Activated CD4-positive, alpha-beta T cell treated with anti-CD3 and anti-CD28 coated beads, Interleukin-2, amount 10 ng/mL, durations not matched to agents 24 days and 14 days (primary cell): ENCODE measurements at regions not wholly inside any gene's neighbourhood (a gene's known extent, or its start where the extent isn't known, plus 50 kb on each side); places are given as distances from the start of the nearest gene placed in this dataset.
A peak's percentile ranks its signal among the peaks of the same experiment; 100 is the strongest.

Experiments
- DNase-seq: peaks from one replicate; pipeline ENCODE4 v3.0.0; 2022
- H3K27ac Mint-ChIP-seq: one replicate; pipeline ENCODE4 v1.8.0; 2022; ENCODE audit warnings: mild to moderate bottlenecking, mixed read lengths
- H3K27me3 Mint-ChIP-seq: one replicate; pipeline ENCODE4 v1.8.0; 2022; ENCODE audit warnings: mixed read lengths
- H3K36me3 Mint-ChIP-seq: one replicate; pipeline ENCODE4 v1.8.0; 2022; ENCODE audit warnings: low read depth, mild to moderate bottlenecking, mixed read lengths
- H3K4me1 Mint-ChIP-seq: one replicate; pipeline ENCODE4 v1.8.0; 2021; ENCODE audit warnings: mixed read lengths
- H3K4me3 Mint-ChIP-seq: one replicate; pipeline ENCODE4 v1.8.0; 2022; ENCODE audit warnings: mild to moderate bottlenecking, moderate library complexity, mixed read lengths
- H3K9me3 Mint-ChIP-seq: one replicate; pipeline ENCODE4 v1.8.0; 2021; ENCODE audit warnings: mixed read lengths
- intact Hi-C: fragments of 100-400 bp; cut with micrococcal nuclease; formaldehyde crosslinking; loops from one replicate; pipeline ENCODE4 v1.15.1; 2023

GRCh38 chr2:8148260-8149006 lies 533.4 kb upstream of the ID2 start:
- no peaks in the 10 kb centered on the region for H3K27me3 Mint-ChIP-seq
- H3K27ac Mint-ChIP-seq = no peak overlapping the region
- intact Hi-C loops = no loop called here
- H3K9me3 Mint-ChIP-seq = peaks cover 16% of the 10 kb centered on the region
- no peak overlapping the region for H3K4me3 Mint-ChIP-seq
- peaks cover 3% of the 10 kb centered on the region for H3K36me3 Mint-ChIP-seq
- no peak for DNase-seq
- peaks cover 20% of the 10 kb centered on the region for H3K4me1 Mint-ChIP-seq

- DNase-seq = no peak
- Mint-ChIP-seq H3K27ac (no peak overlapping the region), H3K27me3 (no peaks in the 10 kb centered on the region), H3K4me1 (peaks cover 23% of the 10 kb centered on the region), H3K36me3 (peaks cover 5% of the 10 kb centered on the region), H3K9me3 (peaks cover 22% of the 10 kb centered on the region), H3K4me3 (no peak overlapping the region)
- intact Hi-C loops = no loop called here
Measured at GRCh38 chr2:8149007-8149405, 532.9 kb upstream of the ID2 start.

- no peak overlapping the region for H3K4me3 Mint-ChIP-seq
- intact Hi-C loops = loop anchor here (10.0 kb wide), 1 partner anchor 375 kb away; no protein-coding TSS in a partner anchor
Measured at GRCh38 chr2:8149985-8150539, 531.8 kb upstream of the ID2 start.

GRCh38 chr2:8151888-8152287 lies 530.0 kb upstream of the ID2 start:
- intact Hi-C loops = loop anchor here (10.0 kb wide), 1 partner anchor 377 kb away; no protein-coding TSS in a partner anchor

More at GRCh38 chr2:8149985-8150539, 531.8 kb upstream of the ID2 start:
- no peaks in the 10 kb centered on the region for H3K27me3 Mint-ChIP-seq
- H3K9me3 Mint-ChIP-seq = peaks cover 25% of the 10 kb centered on the region
- DNase-seq = no peak
- H3K27ac Mint-ChIP-seq = no peak overlapping the region
- H3K36me3 Mint-ChIP-seq = peaks cover 8% of the 10 kb centered on the region
- peaks cover 24% of the 10 kb centered on the region for H3K4me1 Mint-ChIP-seq

GRCh38 chr2:8152392-8153257 lies 529.2 kb upstream of the ID2 start:
- Mint-ChIP-seq H3K36me3 (peaks cover 10% of the 10 kb centered on the region), H3K27me3 (no peaks in the 10 kb centered on the region), H3K4me1 (peaks cover 26% of the 10 kb centered on the region), H3K27ac (peak overlapping the region; percentile 12), H3K4me3 (no peak overlapping the region), H3K9me3 (peaks cover 26% of the 10 kb centered on the region)
- intact Hi-C loops = loop anchor here (10.0 kb wide), 1 partner anchor 378 kb away; no protein-coding TSS in a partner anchor
- DNase-seq = peak; percentile 49

More at GRCh38 chr2:8151888-8152287, 530.0 kb upstream of the ID2 start:
- no peak for DNase-seq
- Mint-ChIP-seq H3K4me3 (no peak overlapping the region), H3K27me3 (no peaks in the 10 kb centered on the region), H3K4me1 (peaks cover 26% of the 10 kb centered on the region), H3K27ac (no peak overlapping the region), H3K9me3 (peaks cover 26% of the 10 kb centered on the region), H3K36me3 (peaks cover 7% of the 10 kb centered on the region)

GRCh38 chr2:8153258-8153718 lies 528.6 kb upstream of the ID2 start:
- Mint-ChIP-seq H3K27me3 (no peaks in the 10 kb centered on the region), H3K9me3 (peaks cover 26% of the 10 kb centered on the region), H3K4me3 (no peak overlapping the region), H3K36me3 (peaks cover 10% of the 10 kb centered on the region), H3K27ac (peak overlapping the region; percentile 17), H3K4me1 (peaks cover 26% of the 10 kb centered on the region)
- DNase-seq = peak; percentile 47
- intact Hi-C loops = loop anchor here (10.0 kb wide), 1 partner anchor 378 kb away; no protein-coding TSS in a partner anchor

- H3K9me3 Mint-ChIP-seq = peaks cover 26% of the 10 kb centered on the region
- no peaks in the 10 kb centered on the region for H3K27me3 Mint-ChIP-seq
Measured at GRCh38 chr2:8154270-8154669, 527.6 kb upstream of the ID2 start.

GRCh38 chr2:8154936-8155335 lies 526.9 kb upstream of the ID2 start:
- H3K27ac Mint-ChIP-seq = peak overlapping the region; percentile 86
- peaks cover 26% of the 10 kb centered on the region for H3K9me3 Mint-ChIP-seq
- no peaks in the 10 kb centered on the region for H3K27me3 Mint-ChIP-seq
- peak; percentile 68 for DNase-seq
- no peak overlapping the region for H3K4me3 Mint-ChIP-seq
- peaks cover 10% of the 10 kb centered on the region for H3K36me3 Mint-ChIP-seq
- peaks cover 28% of the 10 kb centered on the region for H3K4me1 Mint-ChIP-seq
- intact Hi-C loops = loop anchor here (1.0 to 10.0 kb wide), 12 partner anchors 14 to 718 kb away; no protein-coding TSS in a partner anchor

More at GRCh38 chr2:8154270-8154669, 527.6 kb upstream of the ID2 start:
- H3K4me1 Mint-ChIP-seq = peaks cover 25% of the 10 kb centered on the region
- H3K36me3 Mint-ChIP-seq = peaks cover 10% of the 10 kb centered on the region
- DNase-seq = peak; percentile 51
- intact Hi-C loops = loop anchor here (2.0 to 10.0 kb wide), 3 partner anchors 15 to 379 kb away; no protein-coding TSS in a partner anchor
- no peak overlapping the region for H3K4me3 Mint-ChIP-seq
- peak overlapping the region; percentile 86 for H3K27ac Mint-ChIP-seq

GRCh38 chr2:8157621-8158430 lies 524.0 kb upstream of the ID2 start:
- Mint-ChIP-seq H3K27me3 (no peaks in the 10 kb centered on the region), H3K4me1 (peaks cover 23% of the 10 kb centered on the region), H3K9me3 (peaks cover 21% of the 10 kb centered on the region), H3K4me3 (no peak overlapping the region), H3K27ac (no peak overlapping the region), H3K36me3 (peaks cover 10% of the 10 kb centered on the region)
- peak; percentile 32 for DNase-seq
- intact Hi-C loops = loop anchor here (5.0 to 10.0 kb wide), 3 partner anchors 144 to 383 kb away; no protein-coding TSS in a partner anchor

- peaks cover 16% of the 10 kb centered on the region for H3K4me1 Mint-ChIP-seq
- H3K9me3 Mint-ChIP-seq = peaks cover 16% of the 10 kb centered on the region
- H3K4me3 Mint-ChIP-seq = no peak overlapping the region
- H3K27me3 Mint-ChIP-seq = no peaks in the 10 kb centered on the region
- peak; percentile 11 for DNase-seq
- peaks cover 10% of the 10 kb centered on the region for H3K36me3 Mint-ChIP-seq
- H3K27ac Mint-ChIP-seq = no peak overlapping the region
- intact Hi-C loops = loop anchor here (5.0 to 10.0 kb wide), 3 partner anchors 144 to 384 kb away; no protein-coding TSS in a partner anchor
Measured at GRCh38 chr2:8158711-8159110, 523.1 kb upstream of the ID2 start.

- Mint-ChIP-seq H3K36me3 (peaks cover 7% of the 10 kb centered on the region), H3K27me3 (no peaks in the 10 kb centered on the region), H3K27ac (no peak overlapping the region), H3K4me3 (no peak overlapping the region), H3K4me1 (peaks cover 12% of the 10 kb centered on the region), H3K9me3 (peaks cover 11% of the 10 kb centered on the region)
- DNase-seq = no peak
- intact Hi-C loops = loop anchor here (5.0 to 10.0 kb wide), 3 partner anchors 143 to 385 kb away; no protein-coding TSS in a partner anchor
Measured at GRCh38 chr2:8159211-8159965, 522.5 kb upstream of the ID2 start.

GRCh38 chr2:8159966-8160603 lies 521.8 kb upstream of the ID2 start:
- H3K27me3 Mint-ChIP-seq = no peaks in the 10 kb centered on the region
- no peak for DNase-seq
- H3K36me3 Mint-ChIP-seq = peaks cover 5% of the 10 kb centered on the region
- peaks cover 7% of the 10 kb centered on the region for H3K9me3 Mint-ChIP-seq
- peaks cover 7% of the 10 kb centered on the region for H3K4me1 Mint-ChIP-seq
- intact Hi-C loops = loop anchor here (5.0 to 10.0 kb wide), 3 partner anchors 142 to 385 kb away; no protein-coding TSS in a partner anchor
- H3K4me3 Mint-ChIP-seq = no peak overlapping the region
- H3K27ac Mint-ChIP-seq = no peak overlapping the region
